ENCODE measurements at regions not wholly inside any gene's neighbourhood (a gene's known extent, or its start where the extent isn't known, plus 50 kb on each side); places are given as distances from the start of the nearest gene placed in this dataset.

DNA sequence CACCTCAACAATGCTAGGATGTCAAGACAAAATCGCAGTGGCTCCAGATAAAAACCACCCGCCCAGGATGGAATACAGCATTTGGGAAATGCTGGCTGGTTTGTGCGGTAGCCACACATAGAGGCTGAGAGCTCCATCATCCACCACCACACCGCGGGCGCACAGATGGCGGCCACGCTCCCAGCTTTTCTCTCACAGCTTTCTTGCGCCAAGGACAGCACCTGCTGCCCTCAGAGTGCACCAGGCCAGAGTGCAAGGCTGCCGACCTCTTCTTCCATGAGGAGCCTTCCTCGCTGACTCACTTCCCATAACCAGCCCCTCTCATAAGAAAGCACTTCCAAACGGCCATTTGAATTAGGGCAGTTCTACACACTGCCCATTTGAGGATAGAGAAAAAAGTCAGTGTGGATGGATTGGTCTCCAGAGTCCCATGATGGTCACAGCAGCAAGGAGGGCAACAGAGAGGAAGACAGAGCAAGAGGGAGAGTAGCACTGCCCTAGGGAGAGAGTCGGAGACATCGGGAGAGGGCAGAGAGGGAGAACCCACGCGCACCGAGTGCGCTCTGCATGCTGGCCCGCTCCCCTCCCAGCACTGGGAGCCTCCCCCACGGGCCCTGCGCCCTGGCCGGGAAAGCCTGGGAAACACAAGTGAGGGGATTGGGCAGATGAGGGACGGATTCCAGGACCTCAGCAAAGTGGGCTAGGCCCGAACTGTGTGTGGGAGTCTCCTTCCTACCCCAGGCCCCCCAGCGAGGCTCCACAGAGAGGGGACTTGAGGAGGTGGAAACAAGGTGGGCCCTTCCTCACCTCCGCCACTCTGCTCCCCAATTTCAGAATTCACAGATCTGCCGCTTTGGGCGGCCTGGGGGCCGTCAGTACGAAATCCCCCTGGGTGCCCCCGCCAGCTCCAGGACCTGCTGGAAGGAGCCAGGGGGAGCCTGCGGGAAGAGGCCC, 156.9 kb downstream of the USP12 start:
- DNase-seq, result no peak

GRCh38 chr13:27012482-27013197, 159.0 kb downstream of the USP12 start:
- no peak for DNase-seq

GRCh38 chr13:27011661-27012060, 159.9 kb downstream of the USP12 start:
- no peak for DNase-seq

GRCh38 chr13:27008733-27009132, 162.9 kb downstream of the USP12 start:
- no peak for DNase-seq

GRCh38 chr13:27007166-27007565, 164.4 kb downstream of the USP12 start:
- peak; percentile 93 for DNase-seq

DNA sequence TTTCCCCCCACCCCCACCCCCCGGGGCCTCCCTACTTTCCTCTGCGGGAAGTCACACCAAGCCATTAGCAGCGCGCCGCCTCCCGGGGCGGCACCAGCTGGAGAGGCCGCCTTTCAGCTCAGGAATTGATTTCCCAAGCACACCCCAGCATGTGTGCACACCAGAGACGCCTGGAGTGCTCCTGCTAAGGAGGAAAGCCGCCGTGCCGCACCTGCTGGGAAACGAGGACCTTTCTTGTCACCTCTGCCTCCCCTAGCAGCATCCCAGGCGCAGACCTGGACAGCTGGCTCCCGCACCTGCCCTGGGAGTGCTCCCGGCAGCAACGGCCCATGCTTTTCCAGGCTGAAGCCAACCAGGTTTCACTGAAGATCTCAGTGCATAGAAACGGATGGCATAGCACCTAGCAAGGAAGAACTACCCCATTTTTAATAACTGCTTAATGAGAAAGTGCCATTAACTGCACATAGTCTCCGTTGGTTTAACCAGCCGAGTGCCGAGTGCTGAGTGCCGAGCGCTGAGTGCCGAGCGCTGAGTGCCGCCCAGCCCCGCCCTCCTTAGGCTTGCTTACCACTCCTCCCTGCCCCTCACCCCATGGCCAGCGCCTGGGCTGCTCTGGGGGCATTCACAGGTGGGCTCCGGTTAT, 165.0 kb downstream of the USP12 start:
- peak; percentile 95 for DNase-seq

GRCh38 chr13:27005976-27006518, 165.6 kb downstream of the USP12 start:
- DNase-seq, result no peak

DNA sequence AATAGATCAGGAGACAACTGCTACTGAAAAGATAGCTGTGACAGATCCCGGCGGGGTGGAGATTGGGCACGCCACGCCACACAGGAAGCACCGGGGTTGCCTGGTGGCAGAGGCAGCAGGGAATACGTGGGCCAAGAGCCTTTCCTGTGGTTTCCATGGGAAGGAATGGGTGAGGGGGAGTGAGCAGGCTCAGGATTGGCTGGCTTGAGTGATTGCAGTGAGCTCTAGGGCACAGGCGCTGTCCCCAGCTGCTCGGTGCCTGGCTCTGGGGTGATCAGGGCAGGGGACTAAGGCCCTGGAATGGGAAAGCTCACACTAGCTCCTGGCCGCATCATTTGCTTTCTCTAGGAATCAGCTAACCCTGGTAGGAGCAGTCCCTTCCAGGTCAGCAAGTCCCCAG, 166.1 kb downstream of the USP12 start:
- DNase-seq, result no peak

DNA sequence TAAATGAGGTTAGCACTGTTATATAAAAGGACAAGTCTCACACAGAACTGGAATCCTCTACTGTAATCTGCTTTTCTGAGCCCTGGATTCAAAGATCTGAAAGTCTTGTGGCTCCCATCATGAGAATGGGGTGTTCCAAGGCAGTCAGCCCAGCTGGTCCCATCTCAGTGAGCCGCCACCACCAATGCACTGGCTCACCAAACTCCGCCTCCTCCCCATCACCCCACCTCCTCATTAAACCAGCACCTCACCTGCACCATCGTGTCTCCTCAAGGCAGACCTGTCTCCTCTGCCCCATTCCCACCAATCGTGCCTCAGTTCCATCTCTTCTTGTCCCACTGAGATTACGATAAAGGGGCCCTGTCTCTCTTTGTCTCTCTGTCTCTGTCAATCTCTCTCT, 166.7 kb downstream of the USP12 start:
- DNase-seq, result no peak

- DNase-seq, result no peak
Measured at GRCh38 chr13:27004326-27004725, 167.3 kb downstream of the USP12 start.

- peak; percentile 99 for DNase-seq
Measured at GRCh38 chr13:27001705-27002104, 169.9 kb downstream of the USP12 start.

DNA sequence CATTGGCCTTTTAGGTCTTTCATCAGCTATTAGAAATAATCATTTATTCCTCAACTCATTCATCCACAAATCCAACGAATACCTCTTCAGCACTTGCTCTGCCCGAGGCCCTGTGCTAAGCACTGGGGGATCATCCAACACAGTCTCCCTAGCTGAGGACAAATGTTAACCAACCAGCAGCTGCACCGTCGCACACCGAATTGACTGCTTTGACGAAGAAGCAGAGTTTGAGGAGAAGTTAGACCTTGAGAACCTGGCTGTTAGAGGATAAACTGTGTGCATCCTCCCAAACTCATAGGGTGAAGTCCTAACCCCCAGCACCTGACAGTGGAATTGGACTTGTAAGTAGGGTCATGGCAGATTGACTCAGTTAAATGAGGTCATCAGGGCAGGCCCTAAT, 170.9 kb downstream of the USP12 start:
- no peak for DNase-seq

DNA sequence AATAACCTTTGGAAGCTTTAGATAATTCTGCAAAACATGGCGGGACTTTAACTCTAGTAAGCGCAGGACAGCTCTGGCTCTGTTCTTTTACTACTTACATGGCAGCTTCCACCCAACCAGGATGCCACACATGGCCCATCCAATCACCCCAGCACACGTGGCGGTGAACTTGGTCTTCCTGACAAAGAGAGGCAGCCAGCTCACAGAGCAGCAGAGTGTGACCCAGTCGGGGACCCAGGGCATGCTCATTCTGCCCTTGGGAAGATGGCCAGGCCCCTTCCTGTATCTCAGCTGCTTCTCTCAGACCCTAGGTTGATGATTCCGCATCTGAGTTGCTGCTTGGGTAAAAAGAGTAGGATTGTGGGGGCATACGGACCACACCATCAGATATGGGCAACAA, 172.1 kb downstream of the USP12 start:
- DNase-seq, result no peak

GRCh38 chr13:26998292-26998691, 173.3 kb downstream of the USP12 start:
- no peak for DNase-seq

- no peak for DNase-seq
Measured at GRCh38 chr13:26996965-26997752, 174.5 kb downstream of the USP12 start.

DNA sequence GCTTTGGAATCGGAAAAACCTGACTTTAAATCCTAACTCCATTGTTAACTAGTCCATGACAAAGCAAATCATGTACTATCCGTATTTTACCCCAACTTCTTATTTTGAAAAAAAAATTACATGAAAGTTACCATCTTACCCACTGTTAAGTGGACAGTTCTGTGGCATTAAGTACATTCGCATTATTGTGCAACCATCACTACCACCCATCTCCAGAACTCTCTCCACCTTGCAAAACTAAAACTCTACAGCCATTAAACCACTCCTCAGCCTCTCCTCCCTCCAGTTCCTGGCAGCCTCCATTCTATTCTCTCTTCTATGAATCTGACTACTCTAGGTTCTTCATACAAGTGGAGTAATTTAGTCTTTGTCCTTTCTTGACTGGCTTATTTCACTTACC, 176.5 kb downstream of the USP12 start:
- DNase-seq, result no peak

DNA sequence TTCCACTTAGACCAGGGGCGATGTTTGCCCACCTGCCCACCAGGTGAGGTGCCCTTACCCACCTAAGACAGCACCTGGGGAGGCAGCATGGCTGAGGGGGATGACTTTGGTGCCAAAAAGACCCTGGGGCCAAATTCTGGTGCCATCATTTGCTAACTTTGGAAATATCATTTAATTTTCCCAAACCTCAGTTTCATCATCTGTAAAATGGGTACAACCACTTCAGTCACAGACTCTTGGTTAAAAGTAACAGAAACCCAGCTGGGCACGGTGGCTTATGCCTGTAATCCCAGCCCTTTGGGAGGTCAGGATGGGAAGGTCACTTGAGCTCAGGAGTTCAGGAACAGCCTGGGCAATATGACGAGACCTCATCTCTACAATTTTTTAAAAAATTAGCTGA, 177.8 kb downstream of the USP12 start:
- no peak for DNase-seq

DNA sequence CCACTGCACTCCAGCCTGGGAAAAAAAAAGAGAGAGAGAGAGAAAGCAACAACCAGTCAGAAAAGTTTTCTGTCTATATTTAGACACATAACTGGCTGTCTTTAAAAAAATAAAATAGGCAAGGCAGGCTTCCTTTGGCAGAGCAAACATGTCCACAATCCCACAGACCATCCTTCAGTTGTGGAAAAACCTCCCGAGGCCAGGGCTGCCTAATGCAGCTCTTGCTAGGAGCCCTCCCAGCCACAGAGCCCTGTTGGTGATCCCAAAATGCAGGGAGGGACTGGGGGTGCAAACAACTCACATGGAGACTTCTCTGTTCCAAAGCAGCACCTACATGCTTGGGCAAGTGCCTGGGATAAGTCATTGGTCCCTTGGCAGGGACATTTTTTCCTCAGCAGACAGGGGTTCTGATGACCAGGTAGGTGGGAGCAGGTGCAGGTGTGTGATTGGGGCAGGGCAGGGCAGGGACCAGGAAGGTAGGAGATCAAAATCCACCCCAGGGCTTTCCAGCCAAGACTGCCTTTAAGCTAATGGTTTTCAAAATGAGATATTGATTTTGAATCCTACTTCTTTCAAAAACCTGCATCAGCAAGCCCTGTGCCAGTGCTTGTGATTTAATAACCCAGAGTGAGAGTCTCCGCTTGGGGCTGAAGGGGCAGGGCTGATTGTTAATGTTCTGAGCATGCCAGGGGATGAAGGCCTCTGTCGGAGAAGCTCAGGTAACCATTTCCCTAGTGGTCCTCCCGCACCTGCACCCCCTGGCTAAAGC, 178.5 kb downstream of the USP12 start:
- no peak for DNase-seq

DNA sequence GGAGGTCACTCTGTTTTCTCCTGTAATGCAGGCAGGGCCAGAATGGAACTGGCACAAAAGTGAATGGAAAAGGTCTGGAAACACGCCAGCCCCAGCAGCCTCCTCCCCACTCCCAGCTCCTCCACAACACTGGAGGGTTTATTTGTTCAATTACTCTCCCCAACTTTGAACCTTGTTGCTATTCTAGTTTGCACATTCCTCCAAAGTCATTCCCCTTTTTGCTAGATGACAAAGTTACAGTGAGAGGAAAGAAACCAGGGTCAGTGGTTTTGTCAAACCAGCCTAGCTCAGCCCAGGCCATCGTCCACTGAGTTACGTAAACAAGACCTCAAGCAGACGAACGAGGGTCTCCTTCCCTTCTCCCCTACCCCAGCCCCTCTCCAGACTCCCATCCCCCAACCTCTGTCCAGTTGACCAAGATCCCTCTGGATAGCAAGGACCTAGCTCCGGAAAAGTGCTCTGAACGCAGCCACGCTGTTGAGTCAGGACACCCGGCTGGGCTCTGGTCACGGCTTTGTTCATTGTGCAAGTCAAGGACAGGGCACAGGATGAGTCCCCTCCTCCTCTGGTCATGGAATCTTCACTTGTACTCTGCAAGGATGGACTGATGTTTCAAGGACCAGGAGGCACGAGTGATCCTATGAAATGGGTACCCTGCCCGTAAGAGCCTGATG, 180.0 kb downstream of the USP12 start:
- DNase-seq, result no peak

GRCh38 chr13:26989957-26990713, 181.5 kb downstream of the USP12 start:
- DNase-seq, result no peak

Measured in NCI-H748 treated with DMSO at 0.1 percent for 48 hours (cell line).